ENCODE measurements at regions not wholly inside any gene's neighbourhood (a gene's known extent, or its start where the extent isn't known, plus 50 kb on each side); places are given as distances from the start of the nearest gene placed in this dataset.
"Not testable (repeated sequence)": the region's sequence is repeated elsewhere in the genome, so short reads cannot be mapped to it uniquely, and the experiment has no call there.

- TF ChIP-seq CTCF (IDR thresholded peaks at IDR 0.05) (no peak), ZFX (IDR thresholded peaks at IDR 0.05; ENCODE audit: borderline replicate concordance) (no peak)
- H3K27ac ChIP-seq, result no peak overlapping the region
Observed at GRCh38 chr19:56972291-56972841, 131.8 kb upstream of the PEG3 start.

GRCh38 chr19:56973713-56974555 lies 133.4 kb upstream of the PEG3 start:
- no peak overlapping the region for H3K27ac ChIP-seq
- no peak for TF ChIP-seq ZFX (IDR thresholded peaks at IDR 0.05; ENCODE audit: borderline replicate concordance)
- TF ChIP-seq CTCF (IDR thresholded peaks at IDR 0.05), result no peak

- no peak overlapping the region for H3K27ac ChIP-seq
- TF ChIP-seq ZFX (IDR thresholded peaks at IDR 0.05; ENCODE audit: borderline replicate concordance), result no peak
- TF ChIP-seq CTCF (IDR thresholded peaks at IDR 0.05), result no peak
Observed at GRCh38 chr19:56974556-56975207, 134.2 kb upstream of the PEG3 start.

GRCh38 chr19:56976300-56976699 lies 135.8 kb upstream of the PEG3 start:
- no peak overlapping the region for H3K27ac ChIP-seq
- no peak for TF ChIP-seq ZFX (IDR thresholded peaks at IDR 0.05; ENCODE audit: borderline replicate concordance)
- no peak for TF ChIP-seq CTCF (IDR thresholded peaks at IDR 0.05)

- no peak overlapping the region for H3K27ac ChIP-seq
- TF ChIP-seq ZFX (IDR thresholded peaks at IDR 0.05; ENCODE audit: borderline replicate concordance) (no peak), CTCF (IDR thresholded peaks at IDR 0.05) (no peak)
Observed at GRCh38 chr19:56976995-56977906, 136.7 kb upstream of the PEG3 start.

- no peak for TF ChIP-seq CTCF (IDR thresholded peaks at IDR 0.05)
- no peak for TF ChIP-seq ZFX (IDR thresholded peaks at IDR 0.05; ENCODE audit: borderline replicate concordance)
- no peak overlapping the region for H3K27ac ChIP-seq
Observed at GRCh38 chr19:56978023-56978565, 137.6 kb upstream of the PEG3 start.

GRCh38 chr19:56980326-56980725 lies 139.5 kb upstream of the USP29 start:
- not testable (repeated sequence) for H3K27ac ChIP-seq

All from 22Rv1 (cell line).